ENCODE measurements at regions not wholly inside any gene's neighbourhood (a gene's known extent, or its start where the extent isn't known, plus 50 kb on each side); places are given as distances from the start of the nearest gene placed in this dataset.

- TF ChIP-seq, protein P1, sequence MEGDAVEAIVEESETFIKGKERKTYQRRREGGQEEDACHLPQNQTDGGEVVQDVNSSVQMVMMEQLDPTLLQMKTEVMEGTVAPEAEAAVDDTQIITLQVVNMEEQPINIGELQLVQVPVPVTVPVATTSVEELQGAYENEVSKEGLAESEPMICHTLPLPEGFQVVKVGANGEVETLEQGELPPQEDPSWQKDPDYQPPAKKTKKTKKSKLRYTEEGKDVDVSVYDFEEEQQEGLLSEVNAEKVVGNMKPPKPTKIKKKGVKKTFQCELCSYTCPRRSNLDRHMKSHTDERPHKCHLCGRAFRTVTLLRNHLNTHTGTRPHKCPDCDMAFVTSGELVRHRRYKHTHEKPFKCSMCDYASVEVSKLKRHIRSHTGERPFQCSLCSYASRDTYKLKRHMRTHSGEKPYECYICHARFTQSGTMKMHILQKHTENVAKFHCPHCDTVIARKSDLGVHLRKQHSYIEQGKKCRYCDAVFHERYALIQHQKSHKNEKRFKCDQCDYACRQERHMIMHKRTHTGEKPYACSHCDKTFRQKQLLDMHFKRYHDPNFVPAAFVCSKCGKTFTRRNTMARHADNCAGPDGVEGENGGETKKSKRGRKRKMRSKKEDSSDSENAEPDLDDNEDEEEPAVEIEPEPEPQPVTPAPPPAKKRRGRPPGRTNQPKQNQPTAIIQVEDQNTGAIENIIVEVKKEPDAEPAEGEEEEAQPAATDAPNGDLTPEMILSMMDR (IDR thresholded peaks at IDR 0.05), result no peak
- TF ChIP-seq POLR2AphosphoS5 (IDR thresholded peaks at IDR 0.05) (no peak), EP300 (IDR thresholded peaks at IDR 0.05) (no peak)
Measured at GRCh38 chr2:866887-867286, 83.8 kb upstream of the SNTG2 start.
